Hepatocyte (in vitro differentiated cells): ENCODE measurements at regions not wholly inside any gene's neighbourhood (a gene's known extent, or its start where the extent isn't known, plus 50 kb on each side); places are given as distances from the start of the nearest gene placed in this dataset.

Experiments used
- CTCF ChIP-seq: fragments of 200-600 bp; sonication (generic); IDR thresholded peaks from 2 replicates; pipeline ENCODE4 v1.5.1; 2016; ENCODE audit warnings: antibody characterized with exemption, mild to moderate bottlenecking; ENCODE audit not compliant: poor library complexity
- EZH2phosphoT487 ChIP-seq: fragments of 200-600 bp; sonication (generic); IDR thresholded peaks from one replicate; pipeline ENCODE4 v1.6.1; 2018; ENCODE audit warnings: antibody characterized with exemption, mild to moderate bottlenecking, low read depth, moderate library complexity; ENCODE audit not compliant: unreplicated experiment, severe bottlenecking

DNA sequence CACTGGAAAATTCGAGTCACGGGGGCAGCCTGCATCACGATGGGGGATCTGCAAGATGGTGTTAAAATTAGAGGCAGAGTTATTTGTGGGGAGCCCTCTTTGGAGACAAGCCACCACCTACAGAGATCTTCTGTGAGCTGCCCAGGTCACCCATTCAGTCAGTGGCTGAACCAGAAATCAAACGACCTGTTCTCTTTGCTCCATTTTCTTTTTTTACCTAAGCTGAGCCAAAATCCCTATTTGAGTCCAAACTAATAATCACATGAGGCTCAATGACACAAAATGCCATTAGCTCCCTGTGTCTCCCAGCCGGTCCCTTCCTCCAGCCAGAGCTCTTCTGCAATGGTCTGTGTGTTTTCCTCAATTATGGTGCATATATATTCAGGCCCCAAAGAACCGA lies 394.2 kb downstream of the AGTPBP1 start:
- TF ChIP-seq CTCF (no peak), EZH2phosphoT487 (no peak)
